SK-N-DZ (cell line): ENCODE measurements at regions not wholly inside any gene's neighbourhood (a gene's known extent, or its start where the extent isn't known, plus 50 kb on each side); places are given as distances from the start of the nearest gene placed in this dataset.
"Not testable (repeated sequence)": the region's sequence is repeated elsewhere in the genome, so short reads cannot be mapped to it uniquely, and the experiment has no call there.

Experiments used
- DNase-seq: peaks from one replicate; pipeline ENCODE4 v3.0.0-alpha.2; 2015; ENCODE audit warnings: low spot score

- DNase-seq = no peak
Observed at GRCh38 chrX:1140236-1140681, 72.2 kb downstream of the CRLF2 start.

GRCh38 chrX:1139185-1139500 lies 73.3 kb downstream of the CRLF2 start:
- no peak for DNase-seq

DNA sequence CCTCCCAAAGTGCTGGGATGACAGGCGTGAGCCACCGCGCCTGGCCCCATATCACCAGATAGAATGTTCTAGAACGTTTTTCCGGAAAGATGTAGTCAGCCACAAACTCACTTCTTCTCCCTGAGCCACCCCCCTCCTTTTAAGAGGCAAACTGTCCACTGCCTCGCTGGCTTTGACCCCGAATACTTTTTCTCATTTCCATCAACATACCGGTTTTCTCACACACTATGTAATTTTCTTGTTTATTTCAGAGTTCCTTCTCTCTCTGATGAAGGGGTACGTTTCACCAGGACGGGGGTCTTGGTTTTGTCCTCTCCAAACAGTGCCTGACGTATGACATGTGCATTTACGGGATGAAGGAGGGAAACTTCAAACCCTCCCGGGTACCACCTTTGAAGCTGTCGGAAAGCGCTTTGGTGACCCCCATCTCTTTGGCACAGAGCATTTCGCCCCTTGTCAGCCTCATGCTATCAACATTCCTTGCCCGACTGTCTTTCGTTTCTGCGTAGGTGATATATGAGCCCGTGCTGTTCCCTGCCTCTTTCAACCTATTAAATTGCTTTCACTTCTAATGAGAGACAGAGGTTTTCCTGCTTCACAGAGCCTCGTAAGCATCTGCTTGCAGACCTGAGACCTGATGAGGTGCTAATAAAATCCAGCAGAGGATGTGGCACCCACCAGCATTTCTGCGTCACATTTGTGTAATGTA lies 73.8 kb downstream of the CRLF2 start:
- DNase-seq = no peak

DNA sequence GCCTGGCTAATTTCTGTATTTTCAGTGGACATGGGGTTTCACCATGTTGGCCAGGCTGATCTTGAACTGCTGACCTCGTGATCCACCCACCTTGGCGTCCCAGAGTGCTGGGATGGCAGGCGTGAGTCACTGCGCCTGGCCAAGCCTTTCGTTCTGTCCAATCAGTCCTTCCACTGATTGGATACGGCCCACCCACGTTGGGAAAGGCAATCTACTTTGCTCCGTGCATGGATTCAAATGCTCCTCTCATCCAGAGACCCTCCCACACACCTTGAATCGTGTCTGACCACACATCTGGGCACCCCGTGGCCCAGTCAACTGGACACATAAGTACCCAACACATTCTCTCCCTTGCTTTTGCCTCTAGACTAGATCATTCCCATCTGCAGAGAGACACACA lies 74.9 kb downstream of the CRLF2 start:
- no peak for DNase-seq

- not testable (repeated sequence) for DNase-seq
Observed at GRCh38 chrX:1136582-1136981, 75.9 kb downstream of the CRLF2 start.

DNA sequence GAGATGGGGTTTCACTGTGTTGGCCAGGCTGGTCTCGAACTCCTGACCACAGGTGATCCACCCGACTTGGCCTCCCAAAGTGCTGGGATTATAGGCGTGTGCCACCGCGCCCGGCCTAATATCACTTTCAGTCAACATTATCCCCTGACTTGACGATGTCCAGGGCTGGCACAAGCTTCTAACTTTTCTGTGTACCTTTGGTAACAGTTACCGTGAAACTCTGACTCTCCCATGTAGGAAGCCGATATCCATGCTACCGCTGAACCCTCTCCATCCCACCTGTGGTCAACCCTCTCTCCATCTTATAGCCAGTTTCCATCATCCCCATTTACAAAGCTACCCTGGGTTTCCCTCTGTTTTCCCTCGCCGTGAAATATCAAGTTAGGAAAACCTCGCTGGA lies 77.5 kb downstream of the CRLF2 start:
- no peak for DNase-seq

GRCh38 chrX:1134156-1134555 lies 78.3 kb downstream of the CRLF2 start:
- no peak for DNase-seq

DNA sequence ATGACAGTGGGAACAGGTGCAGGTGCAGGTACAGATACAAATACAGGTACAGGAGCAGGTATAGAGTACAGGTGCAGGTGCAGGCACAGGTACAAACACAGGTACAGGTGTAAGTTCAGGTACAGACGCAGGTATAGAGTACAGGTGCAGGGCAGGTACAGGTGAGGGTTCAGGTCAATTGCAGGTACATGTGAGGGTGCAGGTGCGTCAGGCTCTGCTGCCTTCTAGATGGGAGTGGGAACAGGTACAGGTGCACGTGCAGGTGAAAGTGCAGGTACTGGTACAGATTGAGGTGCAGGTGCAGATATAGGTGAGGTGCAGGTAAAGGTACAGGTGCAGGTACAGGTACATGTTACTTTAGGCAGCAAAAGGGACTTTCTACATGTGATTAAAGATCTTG lies 85.7 kb downstream of the CRLF2 start:
- no peak for DNase-seq

- no peak for DNase-seq
Observed at GRCh38 chrX:1124531-1124930, 87.9 kb downstream of the CRLF2 start.

GRCh38 chrX:1122851-1123250 lies 89.6 kb downstream of the CRLF2 start:
- DNase-seq = not testable (repeated sequence)

- DNase-seq = no peak
Observed at GRCh38 chrX:1119275-1119674, 93.2 kb downstream of the CRLF2 start.

DNA sequence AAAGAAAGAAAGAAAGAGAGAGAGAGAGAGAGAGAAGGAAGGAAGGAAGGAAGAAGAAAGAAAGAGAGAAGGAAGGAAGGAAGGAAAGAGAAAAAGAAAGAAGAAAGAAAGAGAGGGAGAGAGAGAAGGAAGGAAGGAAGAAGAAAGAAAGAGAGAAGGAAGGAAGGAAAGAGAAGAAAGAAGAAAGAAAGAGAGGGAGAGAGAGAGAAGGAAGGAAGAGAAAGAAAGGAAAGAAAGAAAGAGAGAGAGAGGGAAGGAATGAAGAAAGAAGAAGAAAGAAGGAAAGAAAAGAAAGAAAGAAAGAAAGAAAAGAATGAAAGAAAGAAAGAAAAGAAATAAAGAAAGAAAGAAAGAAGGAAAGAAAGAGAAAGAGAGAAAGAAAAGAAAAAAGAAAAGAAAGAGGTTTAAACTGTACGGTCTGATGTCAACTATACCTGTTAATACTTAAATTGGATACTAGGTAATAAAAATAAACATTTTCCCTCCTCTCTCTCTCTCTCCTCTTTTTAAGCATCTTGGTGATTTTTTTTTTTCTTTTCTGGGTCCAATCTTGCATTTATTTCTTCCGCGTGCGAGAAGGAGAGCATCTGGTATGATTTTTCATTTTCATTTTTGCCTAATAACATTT lies 93.8 kb downstream of the CRLF2 start:
- no peak for DNase-seq

GRCh38 chrX:1115411-1115810 lies 97.0 kb downstream of the CRLF2 start:
- not testable (repeated sequence) for DNase-seq

DNA sequence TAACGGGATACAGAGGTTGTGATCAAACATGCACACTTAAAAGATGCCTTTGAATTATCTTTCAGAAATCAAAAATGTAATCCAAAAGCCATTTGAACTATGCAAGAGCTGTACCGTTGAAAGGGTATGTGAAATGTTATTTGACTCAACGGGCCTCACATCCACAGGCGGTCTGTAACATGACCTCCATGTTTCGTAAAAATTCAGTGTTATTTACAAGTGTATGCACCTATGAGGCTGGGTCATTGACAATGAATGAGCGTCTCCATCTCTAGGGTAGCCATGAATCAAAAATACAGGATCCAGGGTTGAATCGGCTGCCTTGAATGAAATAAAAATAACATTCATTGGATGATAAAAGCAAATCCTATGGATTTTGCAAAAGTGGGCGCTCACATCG lies 100.1 kb downstream of the CRLF2 start:
- DNase-seq = no peak

GRCh38 chrX:1111601-1112300 lies 100.7 kb downstream of the CRLF2 start:
- DNase-seq = no peak

DNA sequence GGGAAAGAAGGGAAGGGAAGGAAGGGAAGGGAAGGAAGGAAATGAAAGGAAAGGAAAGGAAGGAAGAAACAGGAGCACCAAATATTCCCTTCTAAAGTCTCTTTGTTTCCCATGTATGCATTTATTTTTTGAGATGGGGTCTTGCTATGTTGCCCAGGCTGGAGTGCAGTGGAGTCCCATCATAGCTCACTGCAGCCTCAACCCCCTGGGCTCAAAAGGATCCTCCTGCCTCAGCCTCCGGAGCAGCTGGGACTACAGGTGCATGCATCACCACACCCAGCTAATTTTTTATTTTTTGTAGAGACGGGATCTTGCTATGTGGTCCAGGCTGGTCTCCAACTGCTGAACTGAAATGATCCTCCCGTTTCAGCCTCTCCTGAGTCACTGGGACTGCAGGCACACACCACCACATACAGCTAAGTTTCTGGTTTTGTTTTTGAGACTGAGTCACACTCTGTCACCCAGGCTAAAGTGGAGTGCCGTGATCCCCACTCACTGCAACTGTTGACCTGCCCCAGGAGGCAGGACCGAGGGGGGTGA lies 102.8 kb downstream of the CRLF2 start:
- no peak for DNase-seq

GRCh38 chrX:1108501-1109445 lies 103.7 kb downstream of the CRLF2 start:
- no peak for DNase-seq

DNA sequence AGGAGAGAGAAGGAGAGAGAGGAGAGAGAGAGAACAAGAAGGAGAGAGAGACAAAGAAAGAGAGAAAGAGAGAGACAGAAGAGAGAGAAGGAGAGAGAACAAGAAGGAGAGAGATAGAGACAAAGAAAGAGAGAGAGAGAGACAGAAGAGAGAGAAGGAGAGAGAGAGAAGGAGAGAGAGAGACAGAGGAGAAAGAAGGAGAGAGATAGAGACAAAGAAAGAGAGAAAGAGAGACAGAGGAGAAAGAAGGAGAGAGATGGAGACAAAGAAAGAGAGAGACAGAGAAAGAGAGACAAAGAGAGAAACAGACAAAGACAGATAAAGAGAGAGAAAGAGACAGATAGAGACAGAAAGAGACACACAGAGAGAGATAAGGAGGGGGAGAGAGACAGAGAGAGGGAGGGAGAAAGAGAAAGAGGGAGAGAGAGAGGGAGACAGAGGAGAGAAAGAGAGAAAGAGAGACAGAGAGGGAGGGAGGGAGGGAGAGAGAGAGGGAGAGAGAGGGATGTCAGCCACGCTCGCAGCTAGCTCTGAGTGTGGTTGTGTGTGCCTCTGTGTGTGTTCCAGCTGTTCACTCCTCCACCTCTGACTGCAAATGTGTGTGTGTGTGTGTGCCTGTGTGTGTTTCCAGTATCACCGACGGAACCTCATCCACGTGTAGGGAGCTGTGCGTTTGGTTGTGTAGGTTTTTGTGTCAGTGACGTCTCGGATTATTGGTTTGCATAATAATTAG lies 105.8 kb downstream of the CRLF2 start:
- DNase-seq = no peak

DNA sequence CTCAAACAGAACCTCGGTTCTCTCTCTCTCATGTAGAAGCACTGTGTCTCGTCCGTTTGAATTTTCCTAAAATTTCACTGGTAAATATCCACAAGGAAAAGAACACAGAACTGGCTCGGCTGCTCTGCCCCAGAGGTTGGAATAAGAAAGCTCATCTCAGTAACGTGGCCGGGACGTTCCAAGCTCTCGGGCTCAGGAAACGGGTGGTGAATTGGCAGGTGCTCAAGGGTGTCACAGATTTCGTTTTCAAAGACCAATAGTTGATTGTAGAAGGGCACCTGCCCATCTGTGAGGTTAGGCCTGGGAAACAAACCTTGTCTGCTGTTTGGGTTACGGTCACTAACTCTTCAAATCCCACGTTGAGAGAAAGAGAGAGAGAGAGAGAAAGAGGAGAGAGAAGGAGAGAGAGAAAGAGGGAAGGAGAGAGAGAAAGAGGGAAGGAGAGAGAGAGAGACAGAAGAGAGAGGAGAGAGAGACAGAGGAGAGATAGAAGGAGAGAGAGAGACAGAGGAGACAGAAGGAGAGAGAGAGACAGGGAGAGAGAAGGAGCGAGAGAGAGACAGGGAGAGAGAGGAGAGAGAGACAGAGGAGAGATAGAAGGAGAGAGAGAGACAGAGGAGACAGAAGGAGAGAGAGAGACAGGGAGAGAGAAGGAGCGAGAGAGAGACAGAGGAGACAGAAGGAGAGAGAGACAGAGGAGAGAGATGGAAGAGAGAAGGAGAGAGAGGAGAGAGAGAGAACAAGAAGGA lies 106.6 kb downstream of the CRLF2 start:
- DNase-seq = no peak

DNA sequence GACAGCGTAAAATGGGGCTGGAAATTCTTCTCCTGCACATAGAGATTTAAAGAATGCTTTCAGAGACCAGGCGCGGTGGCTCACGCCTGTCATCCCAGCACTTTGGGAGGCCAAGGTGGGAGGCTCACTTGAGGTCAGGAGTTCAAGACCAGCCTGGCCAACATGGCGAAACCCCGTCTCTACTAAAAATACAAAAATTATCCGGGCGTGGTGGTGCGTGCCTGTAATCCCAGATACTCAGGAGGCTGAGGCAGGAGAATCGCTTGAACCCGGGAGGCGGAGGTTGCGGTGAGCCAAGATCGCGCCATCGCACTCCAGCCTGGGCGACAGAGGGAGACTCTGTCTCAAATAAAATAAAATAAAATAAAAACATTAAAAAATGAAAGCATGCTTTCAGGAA lies 107.4 kb downstream of the CRLF2 start:
- not testable (repeated sequence) for DNase-seq
